NCI-H187 treated with DMSO at 0.1 percent for 48 hours (cell line): ENCODE measurements at regions not wholly inside any gene's neighbourhood (a gene's known extent, or its start where the extent isn't known, plus 50 kb on each side); places are given as distances from the start of the nearest gene placed in this dataset.
A peak's percentile ranks its signal among the peaks of the same experiment; 100 is the strongest.

Experiments used
- DNase-seq: peaks from one replicate; lab custom pipeline; 2025; lab: John Stamatoyannopoulos, UW

GRCh38 chr3:43894176-43895049 lies 203.7 kb downstream of the ABHD5 start:
- DNase-seq: no peak

- DNase-seq: no peak
Measured at GRCh38 chr3:43895573-43895972, 204.8 kb downstream of the ABHD5 start.

GRCh38 chr3:43902415-43902814 lies 211.7 kb downstream of the ABHD5 start:
- no peak for DNase-seq

GRCh38 chr3:43905157-43905556 lies 214.4 kb downstream of the ABHD5 start:
- DNase-seq: no peak

GRCh38 chr3:43906849-43907507 lies 216.2 kb downstream of the ABHD5 start:
- no peak for DNase-seq

- DNase-seq: no peak
Measured at GRCh38 chr3:43907508-43907858, 216.7 kb downstream of the ABHD5 start.

GRCh38 chr3:43908456-43908855 lies 217.7 kb downstream of the ABHD5 start:
- DNase-seq: no peak

- DNase-seq: no peak
Measured at GRCh38 chr3:43909149-43909548, 218.4 kb downstream of the ABHD5 start.

- no peak for DNase-seq
Measured at GRCh38 chr3:43910750-43911149, 220.0 kb downstream of the ABHD5 start.

GRCh38 chr3:43913036-43913948 lies 222.6 kb downstream of the ABHD5 start:
- no peak for DNase-seq

GRCh38 chr3:43914269-43914668 lies 223.5 kb downstream of the ABHD5 start:
- no peak for DNase-seq

GRCh38 chr3:43915546-43915945 lies 224.8 kb downstream of the ABHD5 start:
- DNase-seq: no peak

- DNase-seq: no peak
Measured at GRCh38 chr3:43917361-43917760, 226.6 kb downstream of the ABHD5 start.

- no peak for DNase-seq
Measured at GRCh38 chr3:43919029-43919428, 228.3 kb downstream of the ABHD5 start.

- no peak for DNase-seq
Measured at GRCh38 chr3:43921056-43921648, 230.4 kb downstream of the ABHD5 start.

- DNase-seq: no peak
Measured at GRCh38 chr3:43922374-43922773, 231.6 kb downstream of the ABHD5 start.

GRCh38 chr3:43923104-43923882 lies 232.6 kb downstream of the ABHD5 start:
- DNase-seq: peak; percentile 16

- no peak for DNase-seq
Measured at GRCh38 chr3:43926055-43926454, 235.3 kb downstream of the ABHD5 start.

- no peak for DNase-seq
Measured at GRCh38 chr3:43932921-43933320, 242.2 kb downstream of the ABHD5 start.

- DNase-seq: no peak
Measured at GRCh38 chr3:43948013-43948412, 257.3 kb downstream of the ABHD5 start.

- no peak for DNase-seq
Measured at GRCh38 chr3:43949594-43949993, 258.9 kb downstream of the ABHD5 start.
